Spleen (tissue), 11 donors: ENCODE measurements at regions not wholly inside any gene's neighbourhood (a gene's known extent, or its start where the extent isn't known, plus 50 kb on each side); places are given as distances from the start of the nearest gene placed in this dataset.

Source experiments
- DNase-seq: peaks from one replicate; pipeline ENCODE4 v3.0.0-alpha.2; 2020
- H3K27ac ChIP-seq, 8 donors: fragments of 200-600 bp; sonication (generic) in 7 of 8; 1 replicate in 4 of 8; 2 replicates in 4 of 8; pipeline versions ENCODE4 v1.5.0 to v1.8.0; 2016 to 2021; ENCODE audit warnings: inconsistent platforms in 4 of 8, mild to moderate bottlenecking in 4 of 8, moderate library complexity in 1 of 8
- H3K27me3 ChIP-seq, 7 donors: fragments of 200-600 bp; sonication (generic) in 6 of 7; replicated peaks in 1 of 7; 1 replicate in 4 of 7; 2 replicates in 3 of 7; pipeline versions ENCODE4 v1.5.0 to v1.8.0; 2016 to 2021; ENCODE audit warnings: inconsistent platforms in 3 of 7, mild to moderate bottlenecking in 1 of 7
- H3K36me3 ChIP-seq, 6 donors: fragments of 200-600 bp; sonication (generic) in 5 of 6; 1 replicate in 4 of 6; 2 replicates in 2 of 6; pipeline versions ENCODE4 v1.5.0 to v1.8.0; 2016 to 2021; ENCODE audit warnings: inconsistent platforms in 2 of 6
- H3K4me1 ChIP-seq, 6 donors: fragments of 200-600 bp; sonication (generic) in 5 of 6; 1 replicate in 3 of 6; 2 replicates in 3 of 6; pipeline versions ENCODE4 v1.5.0 to v1.8.0; 2016 to 2021; ENCODE audit warnings: inconsistent platforms in 3 of 6
- H3K4me3 ChIP-seq, 8 donors: fragments of 200-600 bp; sonication (generic) in 7 of 8; 1 replicate in 4 of 8; 2 replicates in 4 of 8; pipeline versions ENCODE4 v1.5.0 to v1.8.0; 2016 to 2021; ENCODE audit warnings: inconsistent platforms in 4 of 8, mild to moderate bottlenecking in 4 of 8, moderate library complexity in 2 of 8
- H3K9me3 ChIP-seq, 8 donors: fragments of 200-600 bp; sonication (generic) in 7 of 8; 1 replicate in 4 of 8; 2 replicates in 4 of 8; pipeline versions ENCODE4 v1.5.0 to v1.8.0; 2016 to 2021; ENCODE audit warnings: inconsistent platforms in 4 of 8
- CTCF ChIP-seq, 11 experiments: fragments of 200-600 bp in 7 of 11; fragments of 450-650 bp in 4 of 11; sonication (generic) in 4 of 11; IDR thresholded peaks in 8 of 11; conservative IDR thresholded peaks in 3 of 11; 1 replicate in 7 of 11; 2 replicates in 4 of 11; pipeline versions ENCODE4 v1.4.0 to v1.8.0; 2016 to 2021; ENCODE audit warnings: antibody characterized with exemption in 11 of 11, inconsistent platforms in 4 of 11, mild to moderate bottlenecking in 1 of 11
- POLR2A ChIP-seq, 3 donors: fragments of 450-650 bp; IDR thresholded peaks; one replicate each; pipeline ENCODE4 v1.5.1; 2017; ENCODE audit warnings: antibody characterized with exemption in 3 of 3, mild to moderate bottlenecking in 1 of 3
- POLR2AphosphoS5 ChIP-seq, 3 donors: sonication (generic); formaldehyde crosslinking; IDR thresholded peaks; one replicate each; pipeline ENCODE4 v1.5.1; 2017; ENCODE audit warnings: antibody characterized with exemption in 3 of 3
- WGBS, 5 donors: extraction: QIAGEN DNeasy Blood & Tissue Kit in 3 of 5; methylation state at CpG; one replicate each; pipeline versions ENCODE4 v1.1.5 to v1.1.7; 2013 to 2018; 5-methylcytosine and 5-hydroxymethylcytosine counted together
- intact Hi-C: fragments of 100-400 bp; cut with DNase I; formaldehyde crosslinking; loops from one replicate; pipeline ENCODE4 v1.15.0; 2023; ENCODE audit warnings: low total_unique reads
- donor health status: healthy with polysubstance abuse.
- donor health status: DM: no; HTN: no; CAD: no; lungs with moderate emphysema.
- donor health status: DM: no; HTN: no; CAD: no.
- donor health status: Bipolar disorder and iron deficiency.
- donor health status: healthy.
- donor health status: DM: no; HTN: no; CAD: no.
- donor health status: DM: yes; HTN: yes; CAD: no.

DNA sequence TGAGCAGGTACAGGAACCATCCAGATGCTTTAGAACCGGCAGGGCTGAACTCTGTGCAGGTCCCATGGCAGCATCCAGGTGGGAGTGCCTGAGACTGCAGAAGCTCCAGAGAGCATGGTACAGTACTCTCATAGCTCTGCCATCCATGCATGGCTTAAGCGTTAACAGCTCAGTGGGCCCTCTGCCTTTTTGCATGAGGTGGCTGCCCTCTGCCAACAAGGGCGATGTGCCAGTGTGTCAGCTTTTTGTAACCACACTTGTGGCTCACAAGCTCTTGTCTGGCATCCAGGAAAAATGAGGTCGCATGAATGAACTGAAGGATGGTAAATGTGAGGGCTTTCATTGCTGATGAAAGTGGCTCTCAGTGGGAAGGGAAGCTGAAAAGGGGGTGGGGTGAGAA is 950.1 kb downstream of the DIPK2A start:
- peaks cover 0 to 9% (median 0%) of the 10 kb centered on the region in 8 donors for H3K9me3 ChIP-seq
- DNase-seq: no peak
- H3K4me1 ChIP-seq: no peaks in the 10 kb centered on the region
- TF ChIP-seq CTCF (IDR thresholded peaks at IDR 0.05 in 8 of 11, conservative IDR thresholded peaks at IDR 0.05 in 3 of 11): no peak
- TF ChIP-seq POLR2AphosphoS5 (IDR thresholded peaks at IDR 0.05): no peak
- no peak for TF ChIP-seq POLR2A (IDR thresholded peaks at IDR 0.05)
- WGBS, 5 donors: 88 to 95% (median 93%) methylated on average over 3 to 4 of the region's 4 CpGs
- H3K27me3 ChIP-seq: no peaks in the 10 kb centered on the region
- no peak overlapping the region for H3K4me3 ChIP-seq
- intact Hi-C loops: no loop called here
- H3K27ac ChIP-seq: no peak overlapping the region
- H3K36me3 ChIP-seq: no peaks in the 10 kb centered on the region

DNA sequence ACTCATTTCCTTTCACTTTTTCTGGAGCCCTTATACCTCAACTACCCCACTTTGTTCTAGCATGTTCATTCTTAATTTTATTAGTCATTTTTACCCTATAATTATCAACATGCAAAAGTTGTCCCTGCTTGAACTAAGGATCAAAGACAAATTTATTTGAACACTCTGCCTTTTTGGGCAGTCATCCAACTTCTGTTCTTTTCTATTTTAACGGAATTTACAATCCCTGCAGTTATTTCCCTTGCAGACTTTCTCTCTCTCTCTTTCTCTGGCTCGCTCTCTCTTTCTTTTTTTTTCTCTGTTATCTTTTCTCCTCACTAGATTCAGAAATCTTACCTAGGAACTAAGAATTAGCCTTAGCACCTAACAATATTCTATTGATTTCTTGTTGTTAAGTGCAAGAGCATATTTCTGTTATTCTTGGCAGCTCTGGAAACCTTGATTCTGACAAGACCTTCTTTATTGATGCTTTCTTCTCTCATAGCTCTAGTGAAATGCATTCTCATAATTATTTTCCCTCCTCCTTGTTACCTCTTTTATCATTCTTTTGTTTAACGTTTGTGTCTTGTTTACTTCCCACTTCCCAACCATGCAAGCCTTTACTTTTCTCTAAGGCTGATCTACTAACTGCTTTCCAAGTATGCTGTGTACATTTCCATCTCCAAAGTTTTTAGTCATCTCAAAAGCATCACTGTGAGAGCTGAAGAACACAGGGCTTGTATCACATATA is 951.6 kb downstream of the DIPK2A start:
- DNase-seq: no peak
- Histone ChIP-seq H3K36me3 (no peaks in the 10 kb centered on the region), H3K4me3 (no peak overlapping the region), H3K9me3 (peaks cover 0 to 9% (median 0%) of the 10 kb centered on the region in 8 donors), H3K27ac (no peak overlapping the region), H3K4me1 (no peaks in the 10 kb centered on the region), H3K27me3 (no peaks in the 10 kb centered on the region)
- TF ChIP-seq CTCF (IDR thresholded peaks at IDR 0.05 in 8 of 11, conservative IDR thresholded peaks at IDR 0.05 in 3 of 11) (no peak), POLR2AphosphoS5 (IDR thresholded peaks at IDR 0.05) (no peak)
- intact Hi-C loops: no loop called here
- WGBS, 5 donors: 27 to 62% (median 47%) methylated on average over 3 of the region's 3 CpGs

DNA sequence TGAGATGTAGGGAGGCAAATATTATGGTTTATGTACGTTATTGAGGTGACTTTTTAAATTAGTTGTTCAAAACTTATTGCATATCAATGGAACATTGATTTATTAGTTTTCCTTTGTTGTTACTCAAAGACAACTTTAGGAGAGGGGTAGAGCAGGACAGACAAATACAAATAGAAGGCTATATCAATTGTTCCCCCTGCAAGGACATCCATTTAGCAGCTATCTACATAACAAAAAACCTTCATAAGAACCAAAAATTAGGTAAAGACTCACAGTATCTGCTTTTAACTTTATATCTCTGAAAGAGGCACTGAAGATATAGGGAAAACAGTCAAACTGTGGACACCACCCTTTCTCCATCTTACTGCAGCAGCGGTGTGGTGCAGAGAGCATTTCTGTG is 958.8 kb downstream of the DIPK2A start:
- no peaks in the 10 kb centered on the region for H3K4me1 ChIP-seq
- no peaks in the 10 kb centered on the region for H3K27me3 ChIP-seq
- no peak for TF ChIP-seq POLR2A (IDR thresholded peaks at IDR 0.05)
- no peak for TF ChIP-seq CTCF (IDR thresholded peaks at IDR 0.05 in 8 of 11, conservative IDR thresholded peaks at IDR 0.05 in 3 of 11)
- TF ChIP-seq POLR2AphosphoS5 (IDR thresholded peaks at IDR 0.05): no peak
- H3K27ac ChIP-seq: no peak overlapping the region
- H3K9me3 ChIP-seq: peaks cover 0 to 20% (median 8%) of the 10 kb centered on the region in 8 donors
- no peaks in the 10 kb centered on the region for H3K36me3 ChIP-seq
- WGBS, 5 donors: 80 to 93% (median 86%) methylated on average over 2 of the region's 2 CpGs
- DNase-seq: no peak
- intact Hi-C loops: no loop called here
- no peak overlapping the region for H3K4me3 ChIP-seq

DNA sequence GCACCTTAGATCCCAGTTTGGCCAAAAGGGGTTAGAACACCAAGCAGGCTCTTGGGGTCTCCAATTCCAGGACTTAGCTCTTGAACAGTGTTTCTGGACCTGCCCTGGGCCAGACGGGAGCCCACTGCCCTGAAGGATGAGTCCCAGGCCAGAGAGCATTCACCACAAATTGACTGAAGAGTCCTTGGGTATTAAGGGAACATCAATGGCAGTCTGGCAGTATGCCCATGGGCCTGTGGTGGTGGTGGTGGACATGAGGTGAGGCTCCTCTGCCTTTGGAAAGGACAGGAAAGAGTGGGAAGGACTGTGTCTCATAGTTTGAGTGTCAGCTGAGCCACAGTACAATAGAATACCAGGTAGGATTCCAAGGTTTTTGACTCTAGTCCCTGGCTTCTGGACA is 960.0 kb downstream of the DIPK2A start:
- Histone ChIP-seq H3K27ac (no peak overlapping the region), H3K4me3 (no peak overlapping the region), H3K36me3 (no peaks in the 10 kb centered on the region), H3K4me1 (no peaks in the 10 kb centered on the region), H3K27me3 (no peaks in the 10 kb centered on the region), H3K9me3 (peaks cover 0 to 32% (median 16%) of the 10 kb centered on the region in 8 donors)
- 81 to 96% (median 86%) methylated on average over 1 of the region's 1 CpG; no CpG with 5 or more reads in 1 of the 5 donors for WGBS, 5 donors
- intact Hi-C loops: no loop called here
- no peak for DNase-seq
- TF ChIP-seq CTCF (IDR thresholded peaks at IDR 0.05 in 8 of 11, conservative IDR thresholded peaks at IDR 0.05 in 3 of 11) (no peak), POLR2A (IDR thresholded peaks at IDR 0.05) (no peak)
